Naive thymus-derived CD4-positive, alpha-beta T cell (primary cell): ENCODE measurements at regions not wholly inside any gene's neighbourhood (a gene's known extent, or its start where the extent isn't known, plus 50 kb on each side); places are given as distances from the start of the nearest gene placed in this dataset.

ENCODE experiments used
- ATAC-seq: fragments of 150-1000 bp; cut with Tn5 transposase; 2 replicates; pipeline ENCODE4 v1.10.0; 2021; ENCODE audit warnings: mild to moderate bottlenecking, moderate library complexity
- CTCF ChIA-PET: fragments of 350-600 bp; sonication (Branson Sonifier 250); formaldehyde crosslinking; loops from one replicate; lab custom pipeline; 2021; ENCODE audit warnings: antibody characterized with exemption; lab: Charles Lee
- POLR2A ChIA-PET: fragments of 350-600 bp; sonication (Branson Sonifier 250); formaldehyde crosslinking; loops from one replicate; lab custom pipeline; 2021; ENCODE audit warnings: antibody characterized with exemption, inconsistent platforms; lab: Charles Lee
- DNase-seq, 9 donors: peaks; one replicate each; pipeline versions ENCODE4 v3.0.0 to v3.0.0-alpha.2; 2020 to 2022; ENCODE audit warnings: mixed read lengths in 1 of 9
- H3K27ac ChIP-seq: one replicate; pipeline ENCODE4 v1.7.0; 2013; ENCODE audit warnings: mild to moderate bottlenecking, low read depth, low read length, moderate library complexity
- H3K27me3 ChIP-seq, 2 donors: one replicate each; pipeline ENCODE4 v1.7.0; 2013; ENCODE audit warnings: low read length in 2 of 2, mild to moderate bottlenecking in 2 of 2, moderate library complexity in 2 of 2; ENCODE audit not compliant: control insufficient read depth in 2 of 2, insufficient read depth in 2 of 2
- H3K36me3 ChIP-seq, 3 experiments: 1 replicate in 2 of 3; 2 replicates in 1 of 3; pipeline ENCODE4 v1.7.0; 2013; ENCODE audit warnings: low read length in 3 of 3, mild to moderate bottlenecking in 3 of 3, moderate library complexity in 1 of 3; ENCODE audit not compliant: insufficient read depth in 3 of 3, control insufficient read depth in 2 of 3
- H3K4me1 ChIP-seq, 2 donors: one replicate each; pipeline ENCODE4 v1.7.0; 2013; ENCODE audit warnings: low read length in 2 of 2, mild to moderate bottlenecking in 2 of 2, moderate library complexity in 1 of 2; ENCODE audit not compliant: control insufficient read depth in 2 of 2, insufficient read depth in 2 of 2
- H3K4me3 ChIP-seq: 2 replicates; pipeline ENCODE4 v1.7.0; 2013; ENCODE audit warnings: mild to moderate bottlenecking, low read length
- H3K9me3 ChIP-seq, 3 experiments: 1 replicate in 2 of 3; 2 replicates in 1 of 3; pipeline ENCODE4 v1.7.0; 2013; ENCODE audit warnings: low read length in 3 of 3; ENCODE audit not compliant: control insufficient read depth in 2 of 3
- H3K27ac Mint-ChIP-seq, 9 donors: one replicate each; pipeline ENCODE4 v1.8.0; 2020 to 2022; ENCODE audit warnings: mixed read lengths in 9 of 9, mild to moderate bottlenecking in 8 of 9, moderate library complexity in 5 of 9, inconsistent platforms in 2 of 9
- H3K27me3 Mint-ChIP-seq, 5 donors: one replicate each; pipeline ENCODE4 v1.8.0; 2021 to 2022; ENCODE audit warnings: mixed read lengths in 5 of 5, mild to moderate bottlenecking in 1 of 5
- H3K36me3 Mint-ChIP-seq, 5 donors: one replicate each; pipeline ENCODE4 v1.8.0; 2020 to 2022; ENCODE audit warnings: mixed read lengths in 5 of 5, mild to moderate bottlenecking in 3 of 5, inconsistent platforms in 1 of 5
- H3K4me1 Mint-ChIP-seq, 7 donors: one replicate each; pipeline ENCODE4 v1.8.0; 2020 to 2022; ENCODE audit warnings: mixed read lengths in 7 of 7, mild to moderate bottlenecking in 3 of 7, inconsistent platforms in 1 of 7
- H3K4me3 Mint-ChIP-seq, 10 donors: one replicate each; pipeline ENCODE4 v1.8.0; 2020 to 2022; ENCODE audit warnings: mild to moderate bottlenecking in 10 of 10, mixed read lengths in 10 of 10, moderate library complexity in 6 of 10, inconsistent platforms in 2 of 10
- H3K9me3 Mint-ChIP-seq, 11 donors: one replicate each; pipeline ENCODE4 v1.8.0; 2020 to 2022; ENCODE audit warnings: mixed read lengths in 11 of 11, mild to moderate bottlenecking in 4 of 11, inconsistent platforms in 1 of 11, moderate library complexity in 1 of 11
- intact Hi-C, 2 donors: fragments of 100-400 bp; cut with micrococcal nuclease; formaldehyde crosslinking; loops; one replicate each; pipeline ENCODE4 v1.15.1; 2023

- Mint-ChIP-seq H3K4me3 (no peak overlapping the region), H3K27me3 (peaks cover 0 to 8% (median 0%) of the 10 kb centered on the region in 5 donors), H3K27ac (no peak overlapping the region), H3K9me3 (peaks cover 0 to 31% (median 6%) of the 10 kb centered on the region in 11 donors), H3K36me3 (peaks cover 0 to 9% (median 0%) of the 10 kb centered on the region in 5 donors), H3K4me1 (no peaks in the 10 kb centered on the region)
- ChIA-PET CTCF (no interaction called here), POLR2A (no interaction called here)
- intact Hi-C loops, result no loop called here
- ATAC-seq, result no peak
- no peak overlapping the region for H3K27ac ChIP-seq
- no peak for DNase-seq
- H3K27me3 ChIP-seq, result no peaks in the 10 kb centered on the region
- no peaks in the 10 kb centered on the region for H3K4me1 ChIP-seq
- H3K36me3 ChIP-seq, result no peaks in the 10 kb centered on the region
- no peak overlapping the region for H3K4me3 ChIP-seq
- H3K9me3 ChIP-seq, result no peaks in the 10 kb centered on the region
Measured at GRCh38 chr3:20515834-20516233, 329.8 kb upstream of the SGO1 start.

GRCh38 chr3:20511863-20512505 lies 326.0 kb upstream of the SGO1 start:
- no peak overlapping the region for H3K27ac Mint-ChIP-seq
- no peaks in the 10 kb centered on the region for H3K4me1 ChIP-seq
- no peaks in the 10 kb centered on the region for H3K9me3 ChIP-seq
- peaks cover 0 to 48% (median 9%) of the 10 kb centered on the region in 11 donors for H3K9me3 Mint-ChIP-seq
- no peak overlapping the region for H3K4me3 Mint-ChIP-seq
- ATAC-seq (no peak), DNase-seq (no peak)
- H3K27ac ChIP-seq, result no peak overlapping the region
- H3K27me3 Mint-ChIP-seq, result peaks cover 0 to 8% (median 0%) of the 10 kb centered on the region in 5 donors
- POLR2A ChIA-PET, result no interaction called here
- CTCF ChIA-PET, result no interaction called here
- no peaks in the 10 kb centered on the region for H3K27me3 ChIP-seq
- H3K36me3 ChIP-seq, result no peaks in the 10 kb centered on the region
- H3K4me3 ChIP-seq, result no peak overlapping the region
- H3K4me1 Mint-ChIP-seq, result no peaks in the 10 kb centered on the region
- intact Hi-C loops, result no loop called here
- peaks cover 0 to 12% (median 0%) of the 10 kb centered on the region in 5 donors for H3K36me3 Mint-ChIP-seq

GRCh38 chr3:20510396-20510795 lies 324.4 kb upstream of the SGO1 start:
- H3K4me1 ChIP-seq, result no peaks in the 10 kb centered on the region
- no peaks in the 10 kb centered on the region for H3K4me1 Mint-ChIP-seq
- intact Hi-C loops, result no loop called here
- peaks cover 0 to 8% (median 0%) of the 10 kb centered on the region in 5 donors for H3K27me3 Mint-ChIP-seq
- ChIA-PET CTCF (no interaction called here), POLR2A (no interaction called here)
- DNase-seq, result no peak
- H3K27me3 ChIP-seq, result no peaks in the 10 kb centered on the region
- no peak overlapping the region for H3K27ac ChIP-seq
- H3K27ac Mint-ChIP-seq, result no peak overlapping the region
- no peak overlapping the region for H3K4me3 Mint-ChIP-seq
- H3K4me3 ChIP-seq, result no peak overlapping the region
- peaks cover 0 to 12% (median 0%) of the 10 kb centered on the region in 5 donors for H3K36me3 Mint-ChIP-seq
- no peaks in the 10 kb centered on the region for H3K36me3 ChIP-seq
- no peak for ATAC-seq
- H3K9me3 ChIP-seq, result no peaks in the 10 kb centered on the region
- H3K9me3 Mint-ChIP-seq, result peaks cover 0 to 63% (median 21%) of the 10 kb centered on the region in 11 donors

GRCh38 chr3:20503394-20504082 lies 317.5 kb upstream of the SGO1 start:
- Mint-ChIP-seq H3K4me3 (no peak overlapping the region), H3K9me3 (peaks cover 1 to 96% (median 42%) of the 10 kb centered on the region in 11 donors), H3K36me3 (peaks cover 0 to 11% (median 6%) of the 10 kb centered on the region in 5 donors), H3K4me1 (no peaks in the 10 kb centered on the region), H3K27ac (no peak overlapping the region), H3K27me3 (no peaks in the 10 kb centered on the region)
- CTCF ChIA-PET, result no interaction called here
- H3K4me3 ChIP-seq, result no peak overlapping the region
- no peaks in the 10 kb centered on the region for H3K36me3 ChIP-seq
- DNase-seq, result no peak
- peaks cover 0 to 9% (median 0%) of the 10 kb centered on the region in 3 experiments for H3K9me3 ChIP-seq
- H3K27ac ChIP-seq, result no peak overlapping the region
- no peaks in the 10 kb centered on the region for H3K4me1 ChIP-seq
- intact Hi-C loops, result no loop called here
- ATAC-seq, result no peak
- POLR2A ChIA-PET, result no interaction called here
- H3K27me3 ChIP-seq, result no peaks in the 10 kb centered on the region

- H3K4me3 ChIP-seq, result no peak overlapping the region
- Mint-ChIP-seq H3K27ac (no peak overlapping the region), H3K36me3 (no peaks in the 10 kb centered on the region), H3K4me1 (no peaks in the 10 kb centered on the region), H3K27me3 (no peaks in the 10 kb centered on the region), H3K9me3 (peaks cover 4 to 38% (median 11%) of the 10 kb centered on the region in 11 donors), H3K4me3 (no peak overlapping the region)
- no peak overlapping the region for H3K27ac ChIP-seq
- DNase-seq (no peak), ATAC-seq (no peak)
- intact Hi-C loops, result no loop called here
- CTCF ChIA-PET, result no interaction called here
- no peaks in the 10 kb centered on the region for H3K4me1 ChIP-seq
- H3K36me3 ChIP-seq, result no peaks in the 10 kb centered on the region
- no peaks in the 10 kb centered on the region for H3K27me3 ChIP-seq
- POLR2A ChIA-PET, result no interaction called here
- H3K9me3 ChIP-seq, result peaks cover 0 to 4% (median 0%) of the 10 kb centered on the region in 3 experiments
Measured at GRCh38 chr3:20490996-20491395, 305.0 kb upstream of the SGO1 start.

GRCh38 chr3:20488151-20488550 lies 302.1 kb upstream of the SGO1 start:
- intact Hi-C loops, result no loop called here
- Mint-ChIP-seq H3K9me3 (peaks cover 4 to 39% (median 15%) of the 10 kb centered on the region in 11 donors), H3K4me1 (no peaks in the 10 kb centered on the region), H3K4me3 (no peak overlapping the region), H3K27me3 (no peaks in the 10 kb centered on the region), H3K27ac (no peak overlapping the region), H3K36me3 (peaks cover 0 to 6% (median 0%) of the 10 kb centered on the region in 5 donors)
- Histone ChIP-seq H3K4me3 (no peak overlapping the region), H3K36me3 (no peaks in the 10 kb centered on the region), H3K9me3 (peaks cover 0 to 6% (median 3%) of the 10 kb centered on the region in 3 experiments), H3K27me3 (no peaks in the 10 kb centered on the region), H3K4me1 (no peaks in the 10 kb centered on the region), H3K27ac (no peak overlapping the region)
- no peak for DNase-seq
- POLR2A ChIA-PET, result no interaction called here
- no peak for ATAC-seq
- CTCF ChIA-PET, result no interaction called here
